H1 (cell line): ENCODE measurements at regions not wholly inside any gene's neighbourhood (a gene's known extent, or its start where the extent isn't known, plus 50 kb on each side); places are given as distances from the start of the nearest gene placed in this dataset.

ENCODE experiments used
- CHD7 ChIP-seq: fragments of 300-600 bp; sonication (generic); IDR thresholded peaks from 2 replicates; pipeline ENCODE4 v1.7.1; 2012; ENCODE audit warnings: low read length, moderate library complexity, mild to moderate bottlenecking, inconsistent platforms; ENCODE audit not compliant: insufficient replicate concordance

- TF ChIP-seq CHD7: no peak
These were observed 265.2 kb downstream of the GATA3 start (continued) for GRCh38 chr10:8319704-8320103.
